HL-60 (cell line): ENCODE measurements at regions not wholly inside any gene's neighbourhood (a gene's known extent, or its start where the extent isn't known, plus 50 kb on each side); places are given as distances from the start of the nearest gene placed in this dataset.

Source experiments
- DNase-seq, 2 experiments: peaks; one replicate each; pipeline ENCODE4 v3.0.0-alpha.2; 2010 to 2020; ENCODE audit warnings: low read depth in 1 of 2, low spot score in 1 of 2
- H3K27ac ChIP-seq: fragments of 250-450 bp; sonication (Bioruptor Pico); replicated peaks from 2 replicates; pipeline ENCODE4 v1.5.1; 2020; ENCODE audit warnings: mild to moderate bottlenecking, moderate library complexity
- H3K27me3 ChIP-seq: fragments of 250-450 bp; sonication (Bioruptor Pico); 2 replicates; pipeline ENCODE4 v1.5.1; 2021; ENCODE audit warnings: mild to moderate bottlenecking, moderate library complexity; ENCODE audit not compliant: insufficient read depth, poor library complexity, severe bottlenecking
- H3K4me3 ChIP-seq: replicated peaks from 2 replicates; pipeline ENCODE4 v1.5.1; 2011; ENCODE audit warnings: mild to moderate bottlenecking, control low read depth, low read length; ENCODE audit not compliant: insufficient read depth
- GABPA ChIP-seq: IDR thresholded peaks from 2 replicates; pipeline ENCODE4 v1.6.1; 2012; ENCODE audit warnings: low read depth
- POLR2AphosphoS5 ChIP-seq: IDR thresholded peaks from 2 replicates; pipeline ENCODE4 v1.6.1; 2012; ENCODE audit warnings: low read depth
- SPI1 ChIP-seq: IDR thresholded peaks from 2 replicates; pipeline ENCODE4 v1.6.1; 2012; ENCODE audit warnings: low read depth, mild to moderate bottlenecking, borderline replicate concordance
- TF ChIP-seq, protein P1 (sequence below): IDR thresholded peaks from 2 replicates; pipeline ENCODE4 v1.6.1; 2012; ENCODE audit warnings: low read depth; ENCODE audit not compliant: insufficient replicate concordance
- TF ChIP-seq, protein P2 (sequence below): IDR thresholded peaks from one replicate; pipeline ENCODE4 v1.5.1; 2011; ENCODE audit warnings: low read length, control low read depth, inconsistent platforms; ENCODE audit not compliant: insufficient read depth

DNA sequence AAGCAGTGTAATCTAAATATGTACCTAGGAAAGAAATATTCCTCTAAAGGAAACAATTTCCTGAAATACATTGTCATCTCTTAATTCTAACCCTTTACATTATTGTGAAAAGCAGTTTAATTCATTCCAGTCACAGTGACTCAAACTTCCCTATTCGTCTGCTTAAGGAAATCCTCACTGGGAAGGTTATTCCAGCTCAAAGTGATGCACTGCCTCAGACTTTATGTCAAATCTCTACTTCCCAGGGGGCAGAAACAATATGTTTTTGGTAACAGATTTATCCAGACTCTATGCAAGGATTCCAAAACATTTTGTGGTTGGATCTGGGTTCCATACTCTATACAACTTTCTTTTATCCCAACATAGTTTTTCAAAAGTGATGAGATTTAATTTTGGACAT is 145.2 kb downstream of the NTMT2 start:
- H3K27ac ChIP-seq: no peak overlapping the region
- DNase-seq: no peak
- H3K4me3 ChIP-seq: no peak overlapping the region
- H3K27me3 ChIP-seq: no peaks in the 10 kb centered on the region
- TF ChIP-seq, protein P1, sequence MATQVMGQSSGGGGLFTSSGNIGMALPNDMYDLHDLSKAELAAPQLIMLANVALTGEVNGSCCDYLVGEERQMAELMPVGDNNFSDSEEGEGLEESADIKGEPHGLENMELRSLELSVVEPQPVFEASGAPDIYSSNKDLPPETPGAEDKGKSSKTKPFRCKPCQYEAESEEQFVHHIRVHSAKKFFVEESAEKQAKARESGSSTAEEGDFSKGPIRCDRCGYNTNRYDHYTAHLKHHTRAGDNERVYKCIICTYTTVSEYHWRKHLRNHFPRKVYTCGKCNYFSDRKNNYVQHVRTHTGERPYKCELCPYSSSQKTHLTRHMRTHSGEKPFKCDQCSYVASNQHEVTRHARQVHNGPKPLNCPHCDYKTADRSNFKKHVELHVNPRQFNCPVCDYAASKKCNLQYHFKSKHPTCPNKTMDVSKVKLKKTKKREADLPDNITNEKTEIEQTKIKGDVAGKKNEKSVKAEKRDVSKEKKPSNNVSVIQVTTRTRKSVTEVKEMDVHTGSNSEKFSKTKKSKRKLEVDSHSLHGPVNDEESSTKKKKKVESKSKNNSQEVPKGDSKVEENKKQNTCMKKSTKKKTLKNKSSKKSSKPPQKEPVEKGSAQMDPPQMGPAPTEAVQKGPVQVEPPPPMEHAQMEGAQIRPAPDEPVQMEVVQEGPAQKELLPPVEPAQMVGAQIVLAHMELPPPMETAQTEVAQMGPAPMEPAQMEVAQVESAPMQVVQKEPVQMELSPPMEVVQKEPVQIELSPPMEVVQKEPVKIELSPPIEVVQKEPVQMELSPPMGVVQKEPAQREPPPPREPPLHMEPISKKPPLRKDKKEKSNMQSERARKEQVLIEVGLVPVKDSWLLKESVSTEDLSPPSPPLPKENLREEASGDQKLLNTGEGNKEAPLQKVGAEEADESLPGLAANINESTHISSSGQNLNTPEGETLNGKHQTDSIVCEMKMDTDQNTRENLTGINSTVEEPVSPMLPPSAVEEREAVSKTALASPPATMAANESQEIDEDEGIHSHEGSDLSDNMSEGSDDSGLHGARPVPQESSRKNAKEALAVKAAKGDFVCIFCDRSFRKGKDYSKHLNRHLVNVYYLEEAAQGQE: no peak
- TF ChIP-seq, protein P2, sequence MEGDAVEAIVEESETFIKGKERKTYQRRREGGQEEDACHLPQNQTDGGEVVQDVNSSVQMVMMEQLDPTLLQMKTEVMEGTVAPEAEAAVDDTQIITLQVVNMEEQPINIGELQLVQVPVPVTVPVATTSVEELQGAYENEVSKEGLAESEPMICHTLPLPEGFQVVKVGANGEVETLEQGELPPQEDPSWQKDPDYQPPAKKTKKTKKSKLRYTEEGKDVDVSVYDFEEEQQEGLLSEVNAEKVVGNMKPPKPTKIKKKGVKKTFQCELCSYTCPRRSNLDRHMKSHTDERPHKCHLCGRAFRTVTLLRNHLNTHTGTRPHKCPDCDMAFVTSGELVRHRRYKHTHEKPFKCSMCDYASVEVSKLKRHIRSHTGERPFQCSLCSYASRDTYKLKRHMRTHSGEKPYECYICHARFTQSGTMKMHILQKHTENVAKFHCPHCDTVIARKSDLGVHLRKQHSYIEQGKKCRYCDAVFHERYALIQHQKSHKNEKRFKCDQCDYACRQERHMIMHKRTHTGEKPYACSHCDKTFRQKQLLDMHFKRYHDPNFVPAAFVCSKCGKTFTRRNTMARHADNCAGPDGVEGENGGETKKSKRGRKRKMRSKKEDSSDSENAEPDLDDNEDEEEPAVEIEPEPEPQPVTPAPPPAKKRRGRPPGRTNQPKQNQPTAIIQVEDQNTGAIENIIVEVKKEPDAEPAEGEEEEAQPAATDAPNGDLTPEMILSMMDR: no peak
- TF ChIP-seq GABPA (no peak), POLR2AphosphoS5 (no peak), SPI1 (no peak)

DNA sequence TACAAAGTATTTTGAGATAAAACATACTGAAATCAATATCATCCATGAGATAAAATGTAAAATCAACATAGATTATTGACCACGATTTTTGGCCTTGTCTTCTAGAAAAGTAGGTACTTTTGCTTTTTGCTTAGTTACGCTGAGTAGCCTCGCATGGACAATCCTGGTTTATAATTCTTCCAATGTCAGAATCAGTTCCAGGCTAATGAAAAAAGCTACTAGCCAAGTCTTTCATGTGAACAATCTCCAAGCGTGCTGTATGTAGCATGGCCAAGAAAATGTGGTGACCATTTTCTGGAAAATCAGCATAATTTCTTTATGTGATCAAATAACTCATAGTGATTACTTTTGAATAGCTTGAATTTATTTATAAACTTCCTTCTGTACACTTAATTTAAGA is 145.8 kb downstream of the NTMT2 start:
- H3K27ac ChIP-seq: no peak overlapping the region
- DNase-seq: no peak
- no peaks in the 10 kb centered on the region for H3K27me3 ChIP-seq
- TF ChIP-seq GABPA (no peak), SPI1 (no peak), POLR2AphosphoS5 (no peak)
- TF ChIP-seq, protein P1: no peak
- TF ChIP-seq, protein P2: no peak
- no peak overlapping the region for H3K4me3 ChIP-seq

DNA sequence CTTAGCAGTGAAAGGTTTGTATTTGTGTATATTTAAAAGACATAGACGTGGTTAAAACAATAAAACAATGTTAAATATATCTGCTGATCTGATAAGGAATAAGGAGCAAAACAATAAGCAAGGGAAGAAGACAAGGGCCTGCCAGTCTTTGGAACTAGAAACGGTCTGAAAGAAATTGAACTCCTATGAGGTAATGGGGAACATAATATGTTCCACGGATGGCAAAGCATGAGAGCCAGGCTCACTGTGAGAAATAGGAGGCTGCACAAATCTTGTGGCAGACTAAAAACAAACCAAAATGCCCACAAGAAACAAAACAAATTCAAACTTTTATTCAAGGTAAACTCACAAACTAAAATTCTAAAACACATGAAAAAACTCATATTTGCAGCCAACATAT is 150.5 kb downstream of the NTMT2 start:
- TF ChIP-seq, protein P2: no peak
- TF ChIP-seq, protein P1: no peak
- TF ChIP-seq SPI1 (no peak), GABPA (no peak), POLR2AphosphoS5 (no peak)
- no peak overlapping the region for H3K27ac ChIP-seq
- no peak for DNase-seq
- no peaks in the 10 kb centered on the region for H3K27me3 ChIP-seq
- H3K4me3 ChIP-seq: no peak overlapping the region
